HG03565 (cell line): ENCODE measurements at regions not wholly inside any gene's neighbourhood (a gene's known extent, or its start where the extent isn't known, plus 50 kb on each side); places are given as distances from the start of the nearest gene placed in this dataset.

Experiments
- ATAC-seq: cut with Tn5 transposase; IDR thresholded peaks from one replicate; pipeline ENCODE4 v1.9.1; 2021; ENCODE audit warnings: mild to moderate bottlenecking, moderate library complexity; ENCODE audit not compliant: unreplicated experiment

DNA sequence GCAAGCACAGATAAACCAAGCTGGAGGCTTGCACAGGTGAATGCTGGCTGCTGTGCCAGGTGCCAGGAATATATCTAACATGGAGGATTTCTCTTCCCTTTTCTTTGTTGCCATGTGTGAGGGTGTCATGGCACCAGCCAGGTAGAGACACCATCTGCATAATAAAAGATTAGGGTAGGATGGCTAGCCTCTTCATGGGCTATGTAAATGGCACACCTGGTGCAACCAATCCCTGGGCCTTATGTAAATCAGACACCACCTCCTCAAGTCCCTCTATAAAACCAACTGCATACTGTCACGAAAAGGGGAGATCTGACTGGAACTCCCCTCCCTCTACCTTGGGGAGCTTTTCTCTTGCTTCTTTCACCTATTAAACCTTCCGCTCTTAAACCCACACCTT, 322.5 kb upstream of the POM121L12 start:
- no peak for ATAC-seq

DNA sequence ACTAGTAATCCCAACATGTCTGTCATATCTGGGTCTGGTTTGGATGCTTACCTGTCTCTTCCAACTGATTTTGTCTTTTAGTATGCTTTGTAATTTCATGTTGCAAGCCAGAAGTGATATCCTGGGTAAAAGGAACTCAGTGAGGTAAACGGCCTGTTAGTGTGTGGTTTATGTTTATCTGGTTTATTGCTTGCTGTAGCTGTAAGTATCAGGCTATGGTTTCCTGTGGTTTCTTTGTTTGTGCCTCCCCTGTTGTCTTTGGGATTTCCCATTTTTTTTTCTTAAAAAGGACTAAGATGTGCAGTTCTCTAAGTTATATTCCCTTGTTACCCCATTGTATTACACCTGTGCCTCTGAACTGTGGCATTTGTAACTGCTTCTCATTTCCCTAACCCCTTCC, 323.5 kb upstream of the POM121L12 start:
- ATAC-seq = no peak

DNA sequence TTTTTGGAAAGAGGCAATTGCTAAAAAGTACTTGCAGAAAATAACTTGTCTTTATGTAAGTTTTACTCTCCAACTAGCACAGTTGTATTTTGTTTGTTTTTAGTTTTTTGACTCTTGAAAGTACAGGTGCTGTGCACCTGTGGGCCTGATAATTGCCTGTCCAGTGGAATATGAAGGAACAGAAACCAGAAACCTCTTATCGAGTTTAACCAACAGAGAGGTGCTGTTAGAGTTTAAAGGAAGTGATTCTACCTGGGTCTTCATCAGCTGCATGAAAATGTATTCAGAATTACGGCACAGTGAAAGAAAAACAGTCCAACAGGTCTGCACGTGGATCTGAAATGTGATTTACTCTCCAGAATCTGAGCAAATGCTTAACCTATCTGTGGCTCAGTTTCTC, 326.6 kb upstream of the POM121L12 start:
- no peak for ATAC-seq

DNA sequence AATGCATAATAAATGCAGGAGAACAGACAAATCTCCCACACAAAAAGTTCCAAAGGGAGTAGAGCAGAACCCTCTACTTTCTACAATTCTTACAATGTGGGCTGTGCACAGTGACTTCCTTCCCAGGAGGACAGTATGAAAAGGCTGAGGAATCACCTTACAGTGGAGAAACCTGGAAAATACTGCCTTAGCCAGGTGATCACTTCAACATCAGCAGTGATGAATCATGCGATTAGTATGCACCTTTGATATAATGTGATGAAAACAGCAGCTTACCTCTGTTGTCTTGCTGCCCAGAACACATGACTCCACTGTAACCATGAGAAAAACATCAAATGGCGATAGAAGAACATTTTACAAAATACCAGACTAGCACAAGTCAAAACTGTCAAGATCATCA, 329.7 kb upstream of the POM121L12 start:
- ATAC-seq = no peak

DNA sequence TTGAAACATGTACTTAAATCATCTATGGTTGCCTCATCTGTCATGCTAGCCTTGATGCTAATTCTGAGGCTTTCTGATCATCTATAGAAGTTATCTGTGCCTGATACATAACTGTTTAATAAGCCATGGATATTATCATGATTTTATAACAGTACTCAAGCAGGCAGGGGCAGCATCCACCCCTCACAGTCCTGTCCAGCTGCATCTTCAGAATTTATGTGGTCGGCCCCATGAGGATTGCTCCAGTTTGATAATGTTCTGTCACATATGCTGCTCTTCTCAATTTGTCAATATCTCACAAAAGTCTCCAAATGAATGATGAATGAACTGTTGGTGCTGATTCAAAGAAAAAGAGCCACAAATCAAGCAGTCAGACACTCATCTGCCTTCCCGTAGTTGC, 335.1 kb upstream of the POM121L12 start:
- ATAC-seq = no peak

DNA sequence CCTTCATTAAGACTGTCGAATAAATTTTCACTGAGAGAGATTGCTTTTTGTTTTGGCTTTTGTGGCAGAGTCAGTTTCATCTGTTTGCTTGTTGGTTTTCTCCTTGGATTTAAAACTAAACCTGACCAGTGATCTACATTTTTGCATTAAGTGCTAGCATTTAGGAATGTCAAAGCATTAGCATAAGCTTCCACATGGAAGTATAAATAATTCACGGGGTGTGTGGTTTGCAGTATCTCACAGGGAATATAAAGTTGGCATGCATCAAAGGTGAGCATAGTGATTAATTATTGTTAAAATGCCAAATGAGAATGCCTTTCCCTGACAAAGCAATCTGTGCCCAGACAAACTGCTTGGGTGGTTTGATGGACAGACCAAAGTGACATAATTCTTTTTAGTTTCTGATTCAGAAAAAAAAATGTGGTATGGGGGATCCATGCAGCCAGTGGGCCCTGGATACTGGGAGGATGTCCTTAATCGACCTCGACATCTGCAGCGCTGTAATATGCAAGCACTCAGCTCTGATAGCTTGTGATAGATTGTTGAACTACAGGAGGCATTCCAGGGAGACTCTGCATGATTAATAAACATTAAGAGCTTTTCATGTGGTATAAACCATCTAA, 339.3 kb upstream of the POM121L12 start:
- no peak for ATAC-seq

DNA sequence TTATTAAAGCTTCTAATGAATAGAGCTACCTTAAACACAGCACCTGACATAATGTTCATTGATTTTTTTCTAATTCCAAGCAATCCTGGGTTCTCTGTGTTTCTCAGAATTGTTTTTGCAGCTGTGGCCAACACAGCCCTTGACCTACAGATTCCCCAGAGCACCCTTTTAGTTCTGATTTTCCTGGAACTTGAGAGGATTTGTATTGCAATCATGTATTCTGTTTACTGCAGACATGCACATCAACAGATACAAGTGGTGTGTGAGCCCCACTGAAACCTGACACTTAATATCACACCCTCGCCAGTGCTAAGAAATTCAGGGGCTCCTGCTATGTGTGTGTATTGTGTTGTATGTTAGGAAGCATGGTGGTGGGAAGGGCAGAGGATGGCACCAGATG, 344.2 kb upstream of the POM121L12 start:
- no peak for ATAC-seq

DNA sequence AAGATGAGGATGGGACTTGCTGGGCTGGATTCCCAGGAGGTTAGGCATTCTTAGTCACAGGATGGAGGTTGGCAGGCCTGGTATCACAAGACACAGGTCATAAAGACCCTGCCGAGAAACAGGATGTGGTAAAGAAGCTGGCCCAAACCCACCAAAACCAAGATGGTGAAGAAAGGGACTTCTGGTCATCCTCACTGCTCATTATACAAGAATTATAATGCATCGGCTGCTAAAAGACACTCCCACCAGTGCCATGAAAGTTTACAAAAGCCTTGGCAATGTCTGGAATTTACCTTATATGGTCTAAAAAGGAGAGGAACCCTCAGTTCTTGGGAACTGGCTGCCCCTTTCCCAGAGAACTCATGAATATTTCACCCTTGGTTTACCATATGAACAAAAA, 345.5 kb upstream of the POM121L12 start:
- no peak for ATAC-seq

DNA sequence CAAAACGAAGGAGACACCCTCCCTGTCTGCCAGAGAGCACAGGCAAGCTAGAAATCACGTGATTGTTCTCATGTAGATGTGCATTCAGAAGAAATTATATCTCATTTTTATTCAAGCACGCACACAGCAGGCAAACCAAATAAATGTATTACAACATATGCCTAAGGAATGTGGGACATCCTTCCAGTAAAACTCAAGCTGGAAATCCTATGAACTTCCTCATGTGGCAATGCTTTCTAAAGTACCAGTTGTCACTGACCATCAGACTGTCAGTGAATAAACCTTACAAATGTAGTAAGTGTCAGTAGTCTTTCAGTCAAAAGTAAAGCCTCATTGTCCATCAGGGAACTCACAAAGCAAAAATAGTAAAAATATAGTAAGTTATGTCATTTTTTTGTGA, 350.1 kb upstream of the POM121L12 start:
- no peak for ATAC-seq

DNA sequence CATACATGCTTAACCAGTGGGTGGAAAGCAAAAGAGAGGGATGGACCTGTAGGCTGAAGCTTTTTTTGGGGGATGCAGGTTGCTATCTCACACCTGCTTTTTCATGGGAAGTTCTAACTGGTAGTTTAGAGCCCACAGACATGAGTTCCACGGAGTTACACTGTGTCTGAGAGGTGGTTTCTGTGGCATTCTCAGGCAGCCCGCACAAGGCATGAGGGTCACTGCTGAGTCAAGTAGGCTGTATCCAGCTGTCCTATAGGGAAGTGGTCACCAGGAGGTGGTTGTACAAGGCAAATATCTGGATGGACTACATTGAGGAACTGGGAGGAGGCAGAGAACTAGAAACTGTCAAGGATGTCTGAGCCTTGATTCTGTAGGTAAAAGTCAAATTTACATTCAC, 351.0 kb upstream of the POM121L12 start:
- ATAC-seq = no peak

DNA sequence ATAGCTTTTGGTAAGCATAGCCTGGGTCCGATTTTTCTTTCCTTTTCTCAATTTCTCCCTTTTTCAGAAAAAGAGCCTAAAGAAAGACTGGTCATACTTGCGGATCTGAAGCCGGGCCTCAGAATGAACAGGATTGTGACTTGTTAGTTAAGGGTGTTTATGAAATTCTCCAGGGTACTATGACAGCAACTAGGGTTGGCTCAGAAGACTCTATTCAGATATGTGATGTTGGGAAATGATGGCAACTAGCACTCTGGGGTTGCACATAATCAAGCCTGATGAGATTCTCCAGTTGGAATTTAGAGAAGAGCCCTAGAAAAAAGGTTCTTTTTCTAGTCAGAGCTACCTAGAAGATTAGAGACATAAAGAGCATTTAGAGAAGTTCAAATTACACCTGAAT, 352.4 kb upstream of the POM121L12 start:
- ATAC-seq = no peak

DNA sequence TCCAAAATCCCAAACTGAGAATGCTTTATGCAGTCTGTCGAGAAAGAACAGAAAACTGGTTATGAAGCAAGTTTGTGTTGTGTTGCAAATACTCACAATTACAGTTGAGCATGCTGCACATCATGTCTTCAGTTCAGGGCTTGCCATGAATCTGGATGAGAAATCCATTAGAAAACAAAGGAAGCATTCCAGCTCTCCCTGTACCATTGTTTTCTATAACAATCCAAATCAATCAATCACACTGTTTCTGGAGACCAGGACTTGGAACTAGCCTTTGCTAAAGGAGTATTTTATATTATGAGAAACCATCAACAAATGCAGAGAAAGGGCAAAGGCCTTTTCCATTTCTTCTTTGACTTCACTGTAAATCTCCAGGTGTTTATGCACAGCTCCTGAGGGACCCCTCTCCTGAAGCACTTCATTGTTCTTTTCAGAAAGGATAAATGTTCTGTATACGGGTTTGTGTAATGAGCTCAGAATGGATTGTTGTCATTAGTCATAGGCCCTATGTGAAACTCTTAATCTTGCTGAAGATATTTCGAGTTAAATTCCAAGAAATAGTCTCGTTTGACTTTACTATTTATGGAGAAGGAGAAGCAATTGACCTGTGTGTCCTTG, 364.7 kb upstream of the POM121L12 start:
- ATAC-seq = no peak

DNA sequence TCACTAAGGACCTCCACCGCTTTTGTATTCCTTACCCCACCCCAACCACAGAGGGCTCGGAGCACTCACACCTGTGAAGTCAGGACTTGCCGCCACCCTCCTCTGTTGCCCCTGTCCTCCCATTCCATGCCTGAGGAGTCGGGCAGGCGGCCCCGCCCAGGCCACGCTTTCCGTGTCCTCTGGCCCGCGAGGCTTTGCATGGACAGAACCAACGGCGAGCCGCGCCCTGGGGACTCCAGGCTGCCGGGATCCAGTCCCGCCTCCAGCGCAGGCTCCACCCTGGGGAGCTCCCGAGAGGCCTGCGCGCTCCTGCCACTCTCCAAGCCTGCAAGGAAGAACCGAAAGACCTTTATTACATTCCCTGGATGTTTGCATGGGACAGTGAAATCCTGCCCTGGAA, 366.4 kb upstream of the POM121L12 start:
- no peak for ATAC-seq

DNA sequence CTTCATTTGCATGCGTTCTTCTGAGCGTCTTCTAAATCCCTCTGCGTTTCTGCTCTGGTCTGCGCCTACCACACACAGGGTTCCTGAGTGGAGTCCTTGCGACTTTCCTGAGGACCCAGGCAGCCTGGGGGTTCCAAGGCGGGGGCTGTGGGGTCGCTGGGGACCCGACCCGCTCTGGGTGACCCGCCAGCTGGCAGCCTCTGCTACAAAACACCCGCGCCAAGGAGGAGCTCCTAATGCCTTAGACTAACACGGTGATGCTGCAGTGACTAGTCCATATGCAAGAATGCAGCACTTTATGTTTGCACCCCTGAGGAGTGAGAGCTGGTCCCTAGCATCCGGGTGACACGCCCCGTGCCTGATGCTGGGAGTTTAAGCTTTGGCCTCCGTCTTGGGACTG, 367.0 kb upstream of the POM121L12 start:
- no peak for ATAC-seq

DNA sequence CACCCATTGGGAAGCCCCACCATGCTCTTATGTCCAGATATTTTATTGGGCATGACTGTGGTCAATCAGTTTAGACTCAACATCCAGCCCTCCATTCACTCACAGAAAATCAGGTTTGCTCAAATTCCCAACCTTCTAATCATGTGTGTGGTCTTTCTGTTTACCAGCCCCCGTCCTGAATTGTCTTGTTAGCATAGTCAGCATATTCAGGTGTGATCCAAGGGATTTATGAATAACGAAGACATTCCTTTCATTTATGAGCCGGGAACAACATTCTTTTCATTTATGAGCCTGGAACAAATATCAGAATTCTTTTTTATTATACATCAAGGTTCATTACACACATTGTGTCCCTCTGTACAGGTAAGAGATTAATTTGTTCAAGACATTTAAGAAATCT, 376.3 kb upstream of the POM121L12 start:
- ATAC-seq = no peak

DNA sequence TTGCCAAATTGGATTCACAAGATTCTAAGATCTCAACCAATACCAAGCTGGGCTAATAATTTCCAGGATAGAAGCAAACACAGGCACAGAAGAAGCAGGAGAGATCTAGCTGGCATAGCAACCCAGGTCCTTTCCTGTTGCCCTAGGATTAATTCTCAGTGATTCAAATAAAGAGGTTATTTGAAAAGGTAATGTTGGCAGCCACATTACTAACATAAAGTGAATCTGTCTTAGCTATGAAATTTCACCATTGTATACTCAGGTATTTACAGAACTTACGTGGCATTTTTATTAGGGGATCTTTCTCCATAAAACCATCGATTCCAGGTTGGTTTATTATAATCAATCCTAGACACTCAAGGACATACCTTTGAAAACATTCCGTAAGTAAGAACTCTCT, 379.3 kb upstream of the POM121L12 start:
- ATAC-seq = no peak

DNA sequence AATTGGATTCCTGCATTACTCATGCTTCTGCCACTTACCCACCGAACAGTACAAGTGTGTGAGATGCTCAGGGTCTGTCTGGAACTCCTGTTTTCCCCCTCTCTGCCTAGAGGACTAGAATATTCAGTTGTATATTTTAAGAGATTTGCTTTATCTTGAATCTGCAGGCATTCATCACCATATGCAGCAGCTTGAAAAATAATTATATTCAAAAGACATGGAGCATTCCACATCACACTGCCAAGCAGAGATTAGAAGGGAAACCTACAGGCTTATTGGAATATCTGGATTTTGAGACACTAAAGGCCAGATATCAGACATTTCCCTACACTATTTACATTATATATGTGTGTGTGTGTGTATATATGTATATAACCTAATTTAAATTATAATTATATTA, 382.8 kb upstream of the POM121L12 start:
- ATAC-seq = no peak

DNA sequence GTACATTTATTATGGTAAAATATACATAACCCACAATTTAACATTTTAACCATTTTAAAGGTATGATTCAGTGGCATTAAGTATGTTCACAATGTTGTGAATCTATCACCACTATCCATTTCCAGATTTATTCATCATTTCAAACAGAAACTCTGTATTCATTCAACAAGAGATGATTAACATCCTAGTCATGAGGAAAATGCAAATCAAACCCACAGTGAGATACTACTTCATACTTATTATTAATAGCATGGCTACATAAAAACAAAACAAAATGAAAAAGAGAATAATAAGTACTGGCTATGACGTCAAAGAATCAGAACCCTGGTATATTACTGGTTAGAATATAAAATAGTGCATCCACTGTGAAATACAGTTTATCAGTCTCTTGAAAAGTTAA, 386.6 kb upstream of the POM121L12 start:
- no peak for ATAC-seq

DNA sequence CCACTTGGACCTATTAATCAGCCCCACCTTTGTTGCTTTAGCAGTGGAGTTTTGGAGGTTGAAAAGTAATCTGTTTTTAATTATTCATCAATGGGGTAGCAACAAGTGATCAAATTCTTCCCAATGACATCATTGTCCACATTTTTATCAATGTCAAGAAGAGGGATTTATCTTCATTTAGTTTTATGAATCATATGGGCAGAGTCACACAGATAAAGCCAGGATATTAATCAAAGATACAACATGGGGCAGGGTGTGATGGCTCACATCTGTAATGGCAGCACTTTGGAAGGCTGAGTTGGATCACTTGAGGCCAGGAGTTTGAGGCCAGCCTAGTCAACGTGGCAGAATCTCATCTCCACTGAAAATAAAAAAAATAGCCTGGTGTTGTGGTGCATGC, 388.4 kb upstream of the POM121L12 start:
- no peak for ATAC-seq

DNA sequence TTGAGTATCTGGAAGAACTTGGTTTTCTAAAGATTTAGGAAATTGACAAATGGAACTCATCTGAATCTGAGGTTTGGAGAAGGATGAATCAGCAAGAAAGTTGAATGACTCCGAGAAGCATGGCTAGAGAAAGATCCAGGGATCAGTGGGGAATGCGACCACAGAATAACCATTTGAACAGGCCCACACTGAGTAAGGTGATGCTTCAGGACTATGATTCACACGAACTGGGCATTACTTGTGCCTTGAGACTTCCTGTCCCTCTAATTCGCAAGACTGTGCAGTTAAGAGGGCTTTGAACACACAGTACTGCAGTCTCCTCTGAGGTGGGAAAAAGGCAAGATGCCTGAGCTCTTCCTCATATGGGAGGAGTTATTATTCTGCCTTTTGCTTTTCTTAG, 395.5 kb upstream of the POM121L12 start:
- no peak for ATAC-seq

DNA sequence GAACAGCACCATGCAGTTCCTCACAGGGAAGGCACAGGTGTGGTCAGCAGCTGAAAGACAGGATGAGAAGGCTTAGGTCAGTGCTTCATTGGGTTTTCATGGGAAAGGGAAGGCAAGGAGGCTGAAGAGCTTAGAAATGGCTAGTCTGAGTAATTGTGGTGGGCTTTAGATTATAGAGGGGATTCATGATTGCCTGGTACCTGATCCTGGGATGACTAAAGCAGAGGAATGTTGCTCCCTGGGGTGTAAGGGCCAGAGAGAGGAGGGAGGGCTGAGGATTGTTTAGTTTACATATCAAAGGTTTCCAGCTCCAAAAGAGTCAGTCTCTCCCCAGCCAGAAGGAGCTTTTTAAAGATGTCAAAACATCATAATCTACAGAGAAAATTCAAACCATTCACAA, 396.3 kb upstream of the POM121L12 start:
- ATAC-seq = no peak

DNA sequence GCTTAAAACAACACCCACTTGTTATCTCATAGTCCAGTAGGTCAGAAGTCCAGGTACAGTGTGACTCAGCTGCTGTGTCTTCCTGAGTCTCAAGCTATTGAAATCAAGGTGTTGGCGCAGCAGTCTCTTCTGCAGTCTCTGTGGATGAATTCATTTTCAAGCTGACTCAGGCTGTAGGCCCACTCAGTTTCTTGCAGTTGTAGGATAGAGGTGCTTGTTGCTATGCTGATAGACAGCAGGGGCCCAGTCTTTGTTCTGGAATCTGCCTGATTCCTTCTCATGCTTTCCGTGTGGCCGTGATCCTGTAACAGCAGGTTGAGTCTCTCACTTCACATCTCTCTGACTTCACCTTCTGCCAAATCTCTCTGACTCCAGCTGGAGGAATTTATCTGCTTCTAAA, 400.4 kb upstream of the POM121L12 start:
- ATAC-seq = no peak

DNA sequence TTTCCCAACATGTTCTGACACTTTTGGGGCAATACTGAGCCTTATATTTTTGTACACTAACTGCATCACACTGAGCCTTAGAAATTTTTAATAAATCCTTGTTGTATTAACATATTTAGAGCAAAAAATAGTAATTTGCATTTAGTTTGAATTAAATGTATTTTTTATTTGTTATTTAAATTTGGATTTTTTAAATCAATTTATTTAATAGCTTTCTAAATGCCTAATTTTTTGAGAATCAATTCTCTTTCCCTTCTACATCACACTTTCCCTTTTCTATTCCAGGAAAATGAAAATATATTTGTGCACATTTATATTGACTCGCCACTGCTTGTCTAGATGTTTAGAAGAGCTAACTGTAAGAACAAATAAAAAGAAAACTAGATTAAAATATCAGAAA, 414.6 kb upstream of the POM121L12 start:
- no peak for ATAC-seq
